Colonic mucosa (tissue), 4 donors: ENCODE measurements at regions not wholly inside any gene's neighbourhood (a gene's known extent, or its start where the extent isn't known, plus 50 kb on each side); places are given as distances from the start of the nearest gene placed in this dataset.

Experiments
- DNase-seq: peaks from one replicate; pipeline ENCODE4 v3.0.0-alpha.2; 2020
- H3K27ac ChIP-seq: fragments of 200-600 bp; one replicate; pipeline ENCODE4 v1.8.0; 2021
- H3K27me3 ChIP-seq: fragments of 200-600 bp; one replicate; pipeline ENCODE4 v1.8.0; 2021
- H3K36me3 ChIP-seq: fragments of 200-600 bp; one replicate; pipeline ENCODE4 v1.8.0; 2021
- H3K4me1 ChIP-seq: fragments of 200-600 bp; one replicate; pipeline ENCODE4 v1.8.0; 2021; ENCODE audit warnings: mild to moderate bottlenecking
- H3K4me3 ChIP-seq: fragments of 200-600 bp; one replicate; pipeline ENCODE4 v1.8.0; 2021
- H3K9ac ChIP-seq, 2 donors: one replicate each; pipeline ENCODE4 v1.7.0; 2013; ENCODE audit warnings: control low read depth in 2 of 2, low read depth in 2 of 2, low read length in 2 of 2
- H3K9me3 ChIP-seq: fragments of 200-600 bp; one replicate; pipeline ENCODE4 v1.8.0; 2021
- CTCF ChIP-seq: fragments of 200-600 bp; IDR thresholded peaks from one replicate; pipeline ENCODE4 v1.8.0; 2022; ENCODE audit warnings: antibody characterized with exemption, mild to moderate bottlenecking
- intact Hi-C: fragments of 100-400 bp; cut with DNase I; formaldehyde crosslinking; loops from one replicate; pipeline ENCODE4 v1.14.1; 2022
- donor health status: healthy.
- donor health status: DM: no; HTN: no; CAD: no.
- donor health status: DM: no; HTN: no; CAD: no.

GRCh38 chr5:6183391-6184390 is 194.7 kb downstream of the MED10 start:
- H3K4me3 ChIP-seq: no peak overlapping the region
- no peaks in the 10 kb centered on the region for H3K36me3 ChIP-seq
- no peaks in the 10 kb centered on the region for H3K27me3 ChIP-seq
- intact Hi-C loops: no loop called here
- no peak overlapping the region for H3K9ac ChIP-seq
- H3K9me3 ChIP-seq: no peaks in the 10 kb centered on the region
- no peak for DNase-seq
- no peak overlapping the region for H3K27ac ChIP-seq
- no peaks in the 10 kb centered on the region for H3K4me1 ChIP-seq
- TF ChIP-seq CTCF: no peak

- Histone ChIP-seq H3K27ac (no peak overlapping the region), H3K4me3 (no peak overlapping the region), H3K27me3 (no peaks in the 10 kb centered on the region), H3K9ac (no peak overlapping the region), H3K36me3 (no peaks in the 10 kb centered on the region), H3K4me1 (no peaks in the 10 kb centered on the region), H3K9me3 (no peaks in the 10 kb centered on the region)
- no peak for TF ChIP-seq CTCF
- no peak for DNase-seq
- intact Hi-C loops: no loop called here
These were observed 196.0 kb downstream of the MED10 start for GRCh38 chr5:6182271-6182815.

- H3K27me3 ChIP-seq: no peaks in the 10 kb centered on the region
- H3K27ac ChIP-seq: no peak overlapping the region
- H3K4me3 ChIP-seq: no peak overlapping the region
- H3K9me3 ChIP-seq: no peaks in the 10 kb centered on the region
- no peaks in the 10 kb centered on the region for H3K4me1 ChIP-seq
- no peak for DNase-seq
- intact Hi-C loops: no loop called here
- no peaks in the 10 kb centered on the region for H3K36me3 ChIP-seq
- no peak for TF ChIP-seq CTCF
- no peak overlapping the region for H3K9ac ChIP-seq
These were observed 196.5 kb downstream of the MED10 start for GRCh38 chr5:6181871-6182270.

GRCh38 chr5:6181147-6181729 is 197.1 kb downstream of the MED10 start:
- Histone ChIP-seq H3K36me3 (no peaks in the 10 kb centered on the region), H3K4me3 (no peak overlapping the region), H3K4me1 (no peaks in the 10 kb centered on the region), H3K9me3 (no peaks in the 10 kb centered on the region), H3K27me3 (no peaks in the 10 kb centered on the region), H3K27ac (no peak overlapping the region), H3K9ac (no peak overlapping the region)
- TF ChIP-seq CTCF: no peak
- intact Hi-C loops: no loop called here
- DNase-seq: no peak

- H3K9me3 ChIP-seq: no peaks in the 10 kb centered on the region
- no peak for DNase-seq
- no peak for TF ChIP-seq CTCF
- H3K36me3 ChIP-seq: no peaks in the 10 kb centered on the region
- H3K27ac ChIP-seq: no peak overlapping the region
- intact Hi-C loops: no loop called here
- no peak overlapping the region for H3K9ac ChIP-seq
- H3K27me3 ChIP-seq: no peaks in the 10 kb centered on the region
- no peaks in the 10 kb centered on the region for H3K4me1 ChIP-seq
- no peak overlapping the region for H3K4me3 ChIP-seq
These were observed 198.0 kb downstream of the MED10 start for GRCh38 chr5:6180231-6180872.
